CD4-positive, alpha-beta T cell (primary cell): ENCODE measurements at regions not wholly inside any gene's neighbourhood (a gene's known extent, or its start where the extent isn't known, plus 50 kb on each side); places are given as distances from the start of the nearest gene placed in this dataset.

Source experiments
- ATAC-seq: fragments of 200-7000 bp; cut with Tn5 transposase; one replicate; pipeline ENCODE4 v1.10.0; 2022; ENCODE audit warnings: mild to moderate bottlenecking; ENCODE audit not compliant: poor library complexity
- CTCF ChIA-PET: fragments of 350-600 bp; sonication (Branson Sonifier 250); formaldehyde crosslinking; loops from one replicate; lab custom pipeline; 2021; ENCODE audit warnings: antibody characterized with exemption, inconsistent platforms; lab: Charles Lee
- POLR2A ChIA-PET: fragments of 350-600 bp; sonication (Branson Sonifier 250); formaldehyde crosslinking; loops from one replicate; lab custom pipeline; 2021; ENCODE audit warnings: antibody characterized with exemption, inconsistent platforms; lab: Charles Lee
- DNase-seq, 14 experiments: peaks; one replicate each; pipeline ENCODE4 v3.0.0-alpha.2; 2013 to 2020; ENCODE audit warnings: mixed read lengths in 2 of 14
- H3K27ac ChIP-seq, 2 donors: one replicate each; pipeline versions ENCODE4 v1.5.1 to v1.7.0; 2013; ENCODE audit warnings: low read length in 2 of 2, low read depth in 1 of 2, mild to moderate bottlenecking in 1 of 2
- H3K27me3 ChIP-seq, 2 experiments: 1 replicate in 1 of 2; 2 replicates in 1 of 2; pipeline versions ENCODE4 v1.6.1 to v1.7.0; 2013; ENCODE audit warnings: low read length in 2 of 2, control low read depth in 1 of 2, mild to moderate bottlenecking in 1 of 2, moderate library complexity in 1 of 2; ENCODE audit not compliant: insufficient read depth in 2 of 2, control insufficient read depth in 1 of 2
- H3K36me3 ChIP-seq: one replicate; pipeline ENCODE4 v1.6.1; 2013; ENCODE audit warnings: low read length, control low read depth; ENCODE audit not compliant: insufficient read depth
- H3K4me1 ChIP-seq: one replicate; pipeline ENCODE4 v1.6.1; 2013; ENCODE audit warnings: low read length, control low read depth; ENCODE audit not compliant: insufficient read depth
- H3K4me3 ChIP-seq: one replicate; pipeline ENCODE4 v1.5.1; 2013; ENCODE audit warnings: mild to moderate bottlenecking, low read length, moderate library complexity
- H3K9me3 ChIP-seq, 2 experiments: 1 replicate in 1 of 2; 2 replicates in 1 of 2; pipeline versions ENCODE4 v1.6.1 to v1.7.0; 2013; ENCODE audit warnings: low read length in 2 of 2, mild to moderate bottlenecking in 2 of 2, control low read depth in 1 of 2, moderate library complexity in 1 of 2; ENCODE audit not compliant: control insufficient read depth in 1 of 2, insufficient read depth in 1 of 2
- H3K27ac Mint-ChIP-seq: one replicate; pipeline ENCODE4 v1.8.0; 2020; ENCODE audit warnings: mixed read lengths
- H3K27me3 Mint-ChIP-seq: one replicate; pipeline ENCODE4 v1.8.0; 2021; ENCODE audit warnings: mixed read lengths
- H3K36me3 Mint-ChIP-seq: one replicate; pipeline ENCODE4 v1.8.0; 2021; ENCODE audit warnings: low read depth, mixed read lengths
- H3K4me1 Mint-ChIP-seq: one replicate; pipeline ENCODE4 v1.8.0; 2021; ENCODE audit warnings: low read depth, mixed read lengths
- H3K4me3 Mint-ChIP-seq: one replicate; pipeline ENCODE4 v1.8.0; 2020; ENCODE audit warnings: mild to moderate bottlenecking, mixed read lengths
- H3K9me3 Mint-ChIP-seq: one replicate; pipeline ENCODE4 v1.8.0; 2020; ENCODE audit warnings: mixed read lengths
- intact Hi-C, 2 experiments: fragments of 100-400 bp; cut with DNase I in 1 of 2; cut with micrococcal nuclease in 1 of 2; formaldehyde crosslinking; loops; one replicate each; pipeline versions ENCODE4 v1.15.1 to v1.9.0; 2023 to 2025; cut with DNase I, micrococcal nuclease
- TF ChIP-seq, protein P1 (sequence below): fragments of 200-600 bp; IDR thresholded peaks from one replicate; pipeline ENCODE4 v1.8.0; 2022; ENCODE audit warnings: antibody characterized with exemption, mild to moderate bottlenecking

GRCh38 chr2:7673853-7674252, 756.6 kb downstream of the RNF144A start:
- Mint-ChIP-seq H3K9me3 (no peaks in the 10 kb centered on the region), H3K4me1 (peaks cover 32% of the 10 kb centered on the region), H3K27ac (no peak overlapping the region), H3K27me3 (no peaks in the 10 kb centered on the region), H3K4me3 (no peak overlapping the region), H3K36me3 (no peaks in the 10 kb centered on the region)
- TF ChIP-seq, protein P1, sequence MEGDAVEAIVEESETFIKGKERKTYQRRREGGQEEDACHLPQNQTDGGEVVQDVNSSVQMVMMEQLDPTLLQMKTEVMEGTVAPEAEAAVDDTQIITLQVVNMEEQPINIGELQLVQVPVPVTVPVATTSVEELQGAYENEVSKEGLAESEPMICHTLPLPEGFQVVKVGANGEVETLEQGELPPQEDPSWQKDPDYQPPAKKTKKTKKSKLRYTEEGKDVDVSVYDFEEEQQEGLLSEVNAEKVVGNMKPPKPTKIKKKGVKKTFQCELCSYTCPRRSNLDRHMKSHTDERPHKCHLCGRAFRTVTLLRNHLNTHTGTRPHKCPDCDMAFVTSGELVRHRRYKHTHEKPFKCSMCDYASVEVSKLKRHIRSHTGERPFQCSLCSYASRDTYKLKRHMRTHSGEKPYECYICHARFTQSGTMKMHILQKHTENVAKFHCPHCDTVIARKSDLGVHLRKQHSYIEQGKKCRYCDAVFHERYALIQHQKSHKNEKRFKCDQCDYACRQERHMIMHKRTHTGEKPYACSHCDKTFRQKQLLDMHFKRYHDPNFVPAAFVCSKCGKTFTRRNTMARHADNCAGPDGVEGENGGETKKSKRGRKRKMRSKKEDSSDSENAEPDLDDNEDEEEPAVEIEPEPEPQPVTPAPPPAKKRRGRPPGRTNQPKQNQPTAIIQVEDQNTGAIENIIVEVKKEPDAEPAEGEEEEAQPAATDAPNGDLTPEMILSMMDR: no peak
- Histone ChIP-seq H3K4me3 (no peak overlapping the region), H3K9me3 (no peaks in the 10 kb centered on the region), H3K27ac (no peak overlapping the region), H3K27me3 (no peaks in the 10 kb centered on the region), H3K36me3 (no peaks in the 10 kb centered on the region), H3K4me1 (peaks cover 25% of the 10 kb centered on the region)
- ATAC-seq (no peak), DNase-seq (no peak)
- CTCF ChIA-PET: no interaction called here
- POLR2A ChIA-PET: no interaction called here
- intact Hi-C loops: loop anchor here (2.0 to 10.0 kb wide), 4 partner anchors 102 to 1013 kb away; no protein-coding TSS in a partner anchor

GRCh38 chr2:7674606-7675005, 757.4 kb downstream of the RNF144A start:
- H3K4me1 Mint-ChIP-seq: peaks cover 32% of the 10 kb centered on the region
- Histone ChIP-seq H3K4me1 (peaks cover 25% of the 10 kb centered on the region), H3K27ac (no peak overlapping the region), H3K4me3 (no peak overlapping the region), H3K9me3 (no peaks in the 10 kb centered on the region), H3K36me3 (no peaks in the 10 kb centered on the region), H3K27me3 (no peaks in the 10 kb centered on the region)
- no peak overlapping the region for H3K4me3 Mint-ChIP-seq
- intact Hi-C loops: loop anchor here (2.0 to 10.0 kb wide), 4 partner anchors 102 to 1013 kb away; no protein-coding TSS in a partner anchor
- H3K27ac Mint-ChIP-seq: no peak overlapping the region
- POLR2A ChIA-PET: no interaction called here
- ATAC-seq (no peak), DNase-seq (no peak)
- no peaks in the 10 kb centered on the region for H3K9me3 Mint-ChIP-seq
- no peaks in the 10 kb centered on the region for H3K27me3 Mint-ChIP-seq
- CTCF ChIA-PET: no interaction called here
- no peaks in the 10 kb centered on the region for H3K36me3 Mint-ChIP-seq
- TF ChIP-seq, protein P1: no peak

DNA sequence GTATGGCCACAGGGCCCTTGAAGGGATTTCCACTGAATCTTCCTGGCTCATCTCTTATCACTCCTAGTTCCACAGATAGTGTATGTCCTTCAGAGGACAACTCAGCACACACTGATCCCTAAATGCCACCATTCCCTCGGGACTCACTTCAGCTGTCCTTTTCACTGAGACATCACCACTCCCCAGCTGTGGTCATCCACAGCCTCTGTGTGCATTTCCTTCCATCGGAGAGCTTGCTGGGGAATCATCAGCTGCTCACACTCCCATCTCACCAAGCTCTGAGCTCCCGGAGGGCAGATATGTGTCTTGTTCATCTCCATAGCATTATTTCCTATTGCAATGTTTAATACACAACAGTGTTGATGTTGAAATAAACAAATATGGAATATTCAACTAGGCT, 759.5 kb downstream of the RNF144A start:
- TF ChIP-seq, protein P1: no peak
- Mint-ChIP-seq H3K4me3 (no peak overlapping the region), H3K36me3 (no peaks in the 10 kb centered on the region), H3K9me3 (no peaks in the 10 kb centered on the region), H3K27me3 (no peaks in the 10 kb centered on the region), H3K27ac (no peak overlapping the region), H3K4me1 (peaks cover 16% of the 10 kb centered on the region)
- Histone ChIP-seq H3K9me3 (no peaks in the 10 kb centered on the region), H3K27me3 (no peaks in the 10 kb centered on the region), H3K27ac (no peak overlapping the region), H3K4me1 (peaks cover 18% of the 10 kb centered on the region), H3K4me3 (no peak overlapping the region), H3K36me3 (no peaks in the 10 kb centered on the region)
- ATAC-seq: no peak
- intact Hi-C loops: loop anchor here in 1 of 2 experiments (10.0 kb wide), 1 partner anchor 112 kb away; no protein-coding TSS in a partner anchor
- ChIA-PET CTCF (no interaction called here), POLR2A (no interaction called here)
- no peak for DNase-seq
